Keratinocyte (primary cell): ENCODE measurements at regions not wholly inside any gene's neighbourhood (a gene's known extent, or its start where the extent isn't known, plus 50 kb on each side); places are given as distances from the start of the nearest gene placed in this dataset.

Experiments used
- DNase-seq: peaks from one replicate; pipeline ENCODE4 v3.0.0-alpha.2; 2011; ENCODE audit warnings: low read depth, missing footprints, low spot score
- FAIRE-seq: peaks from 2 replicates; lab custom pipeline; 2011; peaks lifted over from hg19 to GRCh38; lab: Jason Lieb, UNC
- H2AFZ ChIP-seq: 2 replicates; pipeline ENCODE4 v1.6.0; 2012; ENCODE audit warnings: low read length, control low read depth, inconsistent platforms; ENCODE audit not compliant: control insufficient read depth
- H3K27ac ChIP-seq: 2 replicates; pipeline ENCODE4 v1.5.1; 2011; ENCODE audit warnings: low read length; ENCODE audit not compliant: control insufficient read depth, insufficient read depth
- H3K27me3 ChIP-seq: 3 replicates; pipeline ENCODE4 v1.6.0; 2011; ENCODE audit warnings: low read length; ENCODE audit not compliant: control insufficient read depth, insufficient read depth; ENCODE audit errors: extremely low read depth
- H3K36me3 ChIP-seq, 2 experiments: 2 replicates in 1 of 2; 3 replicates in 1 of 2; pipeline ENCODE4 v1.5.1; 2011; ENCODE audit warnings: low read length in 2 of 2, mild to moderate bottlenecking in 1 of 2; ENCODE audit not compliant: control insufficient read depth in 2 of 2, insufficient read depth in 2 of 2; ENCODE audit errors: extremely low read depth in 1 of 2
- H3K4me1 ChIP-seq: 3 replicates; pipeline ENCODE4 v1.5.1; 2011; ENCODE audit warnings: low read length; ENCODE audit not compliant: control insufficient read depth, insufficient read depth; ENCODE audit errors: extremely low read depth
- H3K4me2 ChIP-seq: 3 replicates; pipeline ENCODE4 v1.6.0; 2011; ENCODE audit warnings: low read depth, low read length; ENCODE audit not compliant: control insufficient read depth, insufficient read depth; ENCODE audit errors: extremely low read depth
- H3K4me3 ChIP-seq, 3 experiments: fragments of 200-600 bp in 1 of 3; sonication (generic) in 1 of 3; 2 replicates in 2 of 3; 3 replicates in 1 of 3; pipeline ENCODE4 v1.5.1; 2011 to 2016; ENCODE audit warnings: low read length in 3 of 3, mild to moderate bottlenecking in 3 of 3, control low read depth in 2 of 3, inconsistent platforms in 1 of 3, low read depth in 1 of 3, mixed read lengths in 1 of 3, mixed run types in 1 of 3, moderate library complexity in 1 of 3; ENCODE audit not compliant: control insufficient read depth in 2 of 3, insufficient read depth in 2 of 3; ENCODE audit errors: extremely low read depth in 1 of 3
- H3K79me2 ChIP-seq: 2 replicates; pipeline ENCODE4 v1.6.0; 2012; ENCODE audit warnings: low read length; ENCODE audit not compliant: control insufficient read depth, insufficient read depth
- H3K9ac ChIP-seq: 3 replicates; pipeline ENCODE4 v1.6.0; 2011; ENCODE audit warnings: low read length; ENCODE audit not compliant: control insufficient read depth, insufficient read depth; ENCODE audit errors: extremely low read depth
- H3K9me1 ChIP-seq: 3 replicates; pipeline ENCODE4 v1.6.0; 2011; ENCODE audit warnings: low read length; ENCODE audit not compliant: control insufficient read depth, insufficient read depth; ENCODE audit errors: extremely low read depth
- H3K9me3 ChIP-seq: 2 replicates; pipeline ENCODE4 v1.5.1; 2012; ENCODE audit warnings: low read depth, low read length; ENCODE audit not compliant: control insufficient read depth
- H4K20me1 ChIP-seq: 3 replicates; pipeline ENCODE4 v1.6.0; 2011; ENCODE audit warnings: low read length; ENCODE audit not compliant: control insufficient read depth, insufficient read depth; ENCODE audit errors: extremely low read depth
- CTCF ChIP-seq, 3 experiments: IDR thresholded peaks in 1 of 3; conservative IDR thresholded peaks in 1 of 3; optimal IDR thresholded peaks in 1 of 3; 2 replicates in 2 of 3; 3 replicates in 1 of 3; pipeline versions ENCODE3 to v1.5.1; 2011; ENCODE audit warnings: low read length in 3 of 3, mild to moderate bottlenecking in 3 of 3, moderate library complexity in 2 of 3, control low read depth in 1 of 3, inconsistent platforms in 1 of 3; ENCODE audit not compliant: insufficient read depth in 2 of 3; ENCODE audit errors: extremely low read depth in 1 of 3
- EZH2 ChIP-seq: IDR thresholded peaks from one replicate; pipeline ENCODE4 v1.6.1; 2012; ENCODE audit warnings: inconsistent platforms, mild to moderate bottlenecking, low read length, moderate library complexity
- dilution Hi-C: fragments of 300-500 bp; cut with MboI; formaldehyde crosslinking; loops from one replicate; pipeline ENCODE4 v1.7.0; 2020; ENCODE audit warnings: low sequenced_read_pairs; ENCODE audit not compliant: extremely low pct_ligation_motif_present

- no peak overlapping the region for H3K9ac ChIP-seq
- FAIRE-seq, result no peak
Measured at GRCh38 chr16:65426484-65426883, 304.6 kb upstream of the CDH11 start.

GRCh38 chr16:65422934-65423333 lies 301.1 kb upstream of the CDH11 start:
- TF ChIP-seq EZH2, result no peak
- TF ChIP-seq CTCF (optimal IDR thresholded peaks at IDR 0.05 in 1 of 3, IDR thresholded peaks at IDR 0.05 in 1 of 3, conservative IDR thresholded peaks at IDR 0.05 in 1 of 3; ENCODE audit: extremely low read depth in 1 of 3, insufficient read depth in 2 of 3, low read length in 3 of 3), result no peak
- no peak for FAIRE-seq
- H3K9me1 ChIP-seq, result no peaks in the 10 kb centered on the region
- H3K9ac ChIP-seq, result no peak overlapping the region
- H3K9me3 ChIP-seq, result peaks cover 2% of the 10 kb centered on the region
- no peaks in the 10 kb centered on the region for H3K36me3 ChIP-seq
- no peak overlapping the region for H3K4me2 ChIP-seq
- no peaks in the 10 kb centered on the region for H3K27me3 ChIP-seq
- no peak for DNase-seq
- H3K4me3 ChIP-seq, result no peak overlapping the region
- no peaks in the 10 kb centered on the region for H3K79me2 ChIP-seq
- no peak overlapping the region for H2AFZ ChIP-seq
- no peaks in the 10 kb centered on the region for H4K20me1 ChIP-seq
- H3K27ac ChIP-seq, result no peak overlapping the region
- H3K4me1 ChIP-seq, result no peaks in the 10 kb centered on the region
- dilution Hi-C loops, result no loop called here

More at GRCh38 chr16:65426484-65426883, 304.6 kb upstream of the CDH11 start:
- H3K36me3 ChIP-seq, result no peaks in the 10 kb centered on the region
- no peak overlapping the region for H3K4me3 ChIP-seq
- no peaks in the 10 kb centered on the region for H3K9me3 ChIP-seq
- no peaks in the 10 kb centered on the region for H3K4me1 ChIP-seq
- H2AFZ ChIP-seq, result no peak overlapping the region
- H3K9me1 ChIP-seq, result no peaks in the 10 kb centered on the region
- H4K20me1 ChIP-seq, result no peaks in the 10 kb centered on the region
- TF ChIP-seq EZH2 (no peak), CTCF (optimal IDR thresholded peaks at IDR 0.05 in 1 of 3, IDR thresholded peaks at IDR 0.05 in 1 of 3, conservative IDR thresholded peaks at IDR 0.05 in 1 of 3; ENCODE audit: extremely low read depth in 1 of 3, insufficient read depth in 2 of 3, low read length in 3 of 3) (no peak)
- no peaks in the 10 kb centered on the region for H3K79me2 ChIP-seq
- no peak overlapping the region for H3K27ac ChIP-seq
- no peaks in the 10 kb centered on the region for H3K27me3 ChIP-seq
- no peak overlapping the region for H3K4me2 ChIP-seq
- dilution Hi-C loops, result no loop called here
- no peak for DNase-seq
